Muscle of leg (tissue), 3 donors: ENCODE measurements at regions not wholly inside any gene's neighbourhood (a gene's known extent, or its start where the extent isn't known, plus 50 kb on each side); places are given as distances from the start of the nearest gene placed in this dataset.
A peak's percentile ranks its signal among the peaks of the same experiment; 100 is the strongest.
"Not testable (repeated sequence)": the region's sequence is repeated elsewhere in the genome, so short reads cannot be mapped to it uniquely, and the experiment has no call there.

Experiments used
- DNase-seq: peaks from one replicate; pipeline ENCODE4 v3.0.0; 2013
- H3K27ac ChIP-seq: one replicate; pipeline ENCODE4 v1.5.1; 2013; ENCODE audit warnings: mild to moderate bottlenecking, low read length, control low read depth
- H3K27me3 ChIP-seq: one replicate; pipeline ENCODE4 v1.6.1; 2013; ENCODE audit warnings: low read length; ENCODE audit not compliant: control insufficient read depth, insufficient read depth
- H3K36me3 ChIP-seq: one replicate; pipeline ENCODE4 v1.6.1; 2013; ENCODE audit warnings: low read length; ENCODE audit not compliant: control insufficient read depth, insufficient read depth
- H3K4me1 ChIP-seq: one replicate; pipeline ENCODE4 v1.6.1; 2013; ENCODE audit warnings: low read length; ENCODE audit not compliant: control insufficient read depth, insufficient read depth
- H3K4me3 ChIP-seq: one replicate; pipeline ENCODE4 v1.5.1; 2013; ENCODE audit warnings: low read length, control low read depth
- H3K9me3 ChIP-seq: replicated peaks from 2 replicates; pipeline ENCODE4 v1.6.1; 2013; ENCODE audit warnings: low read depth, low read length; ENCODE audit not compliant: control insufficient read depth
- WGBS: methylation state at CpG from one replicate; pipeline ENCODE4 v1.1.5; 2013; ENCODE audit warnings: missing lambda C conversion rate; ENCODE audit not compliant: insufficient coverage; 5-methylcytosine and 5-hydroxymethylcytosine counted together

DNA sequence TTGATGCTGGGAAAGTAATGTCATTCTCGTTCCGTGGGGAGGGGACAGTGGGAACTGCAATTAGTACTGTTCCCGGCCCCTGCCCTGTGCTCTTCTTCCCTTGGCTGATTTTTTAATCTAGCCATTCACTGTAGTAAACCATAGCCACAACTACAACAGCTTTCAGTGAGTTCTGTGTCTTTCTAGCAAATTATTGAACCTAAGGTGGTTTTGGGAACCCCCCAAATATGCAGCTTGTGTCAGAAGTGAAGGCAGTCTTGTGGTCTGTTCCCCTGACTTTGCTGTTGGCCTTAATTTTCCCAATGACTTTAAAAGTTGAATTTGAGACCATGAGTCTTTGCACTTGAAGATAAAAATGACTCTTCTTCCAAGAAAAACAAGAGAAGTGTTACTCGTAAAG is 114.3 kb upstream of the ETV6 start:
- no peaks in the 10 kb centered on the region for H3K4me1 ChIP-seq
- H3K27me3 ChIP-seq, result no peaks in the 10 kb centered on the region
- no peaks in the 10 kb centered on the region for H3K36me3 ChIP-seq
- DNase-seq, result no peak
- H3K27ac ChIP-seq, result no peak overlapping the region
- WGBS, result no CpG with 5 or more reads among the region's 4 CpGs
- no peak overlapping the region for H3K4me3 ChIP-seq
- no peaks in the 10 kb centered on the region for H3K9me3 ChIP-seq

GRCh38 chr12:11539156-11539555 is 110.3 kb upstream of the ETV6 start:
- WGBS, result 100% methylated on average over 2 of the region's 3 CpGs

DNA sequence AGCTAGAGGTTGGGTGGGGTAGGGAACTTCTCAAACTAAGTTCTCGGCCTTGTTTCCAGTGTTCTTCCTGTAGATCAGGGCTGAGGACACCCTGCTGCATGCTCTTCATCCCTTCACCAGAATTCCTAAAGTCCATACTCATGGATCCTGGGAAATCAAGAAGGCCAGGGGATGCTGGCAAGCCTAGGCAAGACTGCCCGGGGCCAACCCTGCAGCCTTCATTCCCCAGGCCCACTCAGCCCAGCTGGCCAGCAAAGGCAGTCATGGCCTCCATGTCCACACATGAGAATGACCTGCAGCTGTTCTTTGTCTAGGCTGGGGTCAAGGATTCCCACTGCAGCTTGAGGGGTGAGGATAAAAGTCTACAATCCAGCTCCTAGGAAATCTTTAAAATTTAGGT is 109.3 kb upstream of the ETV6 start:
- Histone ChIP-seq H3K4me1 (no peaks in the 10 kb centered on the region), H3K27me3 (no peaks in the 10 kb centered on the region), H3K36me3 (no peaks in the 10 kb centered on the region), H3K9me3 (no peaks in the 10 kb centered on the region), H3K4me3 (no peak overlapping the region), H3K27ac (no peak overlapping the region)
- no peak for DNase-seq
- 57% methylated on average over 1 of the region's 2 CpGs for WGBS

More at GRCh38 chr12:11539156-11539555, 110.3 kb upstream of the ETV6 start:
- no peak for DNase-seq
- no peaks in the 10 kb centered on the region for H3K36me3 ChIP-seq
- H3K9me3 ChIP-seq, result no peaks in the 10 kb centered on the region
- H3K27me3 ChIP-seq, result no peaks in the 10 kb centered on the region
- no peak overlapping the region for H3K4me3 ChIP-seq
- no peak overlapping the region for H3K27ac ChIP-seq
- no peaks in the 10 kb centered on the region for H3K4me1 ChIP-seq

DNA sequence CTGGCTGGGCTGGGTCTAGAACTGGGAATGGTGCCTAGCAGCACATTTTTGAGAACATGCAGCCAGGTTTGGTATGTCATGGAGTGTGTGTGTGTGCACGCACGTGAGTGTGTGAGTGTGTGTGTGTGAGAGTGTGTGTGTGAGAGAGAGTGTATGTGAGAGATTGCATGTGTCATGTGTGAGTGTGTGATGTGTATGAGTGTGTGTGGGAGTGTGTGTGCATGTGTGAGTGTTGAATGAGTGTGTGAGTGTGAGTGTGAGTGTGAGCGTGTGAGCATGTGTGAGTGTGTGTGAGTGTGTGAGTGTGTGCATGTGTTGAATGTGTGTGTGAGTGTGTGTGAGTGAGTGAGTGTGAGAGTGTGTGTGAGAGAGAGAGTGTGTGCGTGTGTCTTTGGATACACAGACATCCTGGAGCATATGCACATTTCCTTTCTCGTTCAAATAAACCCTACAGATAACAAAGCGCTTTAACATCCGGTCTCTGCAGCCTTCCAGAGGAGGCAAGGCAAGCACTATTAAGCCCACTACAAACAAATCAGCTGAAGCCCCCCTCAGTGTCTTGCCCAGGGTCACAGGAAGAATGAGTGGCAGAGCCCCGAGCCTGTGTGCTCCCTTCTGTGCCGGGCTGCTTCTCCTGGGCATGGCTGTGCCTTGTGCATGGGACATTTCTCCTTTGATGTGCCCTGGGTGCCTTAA is 108.7 kb upstream of the ETV6 start:
- no peak for DNase-seq
- H3K36me3 ChIP-seq, result no peaks in the 10 kb centered on the region
- WGBS, result 80% methylated on average over 5 of the region's 9 CpGs
- no peaks in the 10 kb centered on the region for H3K27me3 ChIP-seq
- H3K4me3 ChIP-seq, result no peak overlapping the region
- no peak overlapping the region for H3K27ac ChIP-seq
- peaks cover under 1% of the 10 kb centered on the region for H3K4me1 ChIP-seq
- H3K9me3 ChIP-seq, result no peaks in the 10 kb centered on the region

DNA sequence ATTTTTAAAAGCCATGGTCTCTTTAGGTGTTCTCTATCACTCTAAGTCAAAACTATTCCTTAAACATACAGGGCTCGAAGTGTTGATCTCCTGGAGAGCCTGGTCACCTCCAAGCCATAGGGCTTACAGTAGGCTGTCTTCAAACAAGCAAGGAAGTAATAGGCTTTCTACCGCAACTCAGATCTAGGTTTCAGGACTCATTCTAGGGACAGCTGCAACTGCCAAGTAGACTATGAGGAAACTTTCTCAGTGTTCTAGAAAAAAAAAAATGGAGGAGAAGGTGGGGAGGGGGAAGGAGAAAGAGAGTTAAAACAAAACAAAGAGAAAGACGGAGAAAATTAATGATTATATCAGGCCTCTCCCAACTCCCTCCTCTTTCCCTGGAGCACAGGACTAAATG is 106.9 kb upstream of the ETV6 start:
- no peak overlapping the region for H3K27ac ChIP-seq
- H3K27me3 ChIP-seq, result no peaks in the 10 kb centered on the region
- H3K4me1 ChIP-seq, result peaks cover 7% of the 10 kb centered on the region
- DNase-seq, result no peak
- no peak overlapping the region for H3K4me3 ChIP-seq
- H3K36me3 ChIP-seq, result no peaks in the 10 kb centered on the region
- 67% methylated on average over 1 of the region's 3 CpGs for WGBS
- H3K9me3 ChIP-seq, result no peaks in the 10 kb centered on the region

DNA sequence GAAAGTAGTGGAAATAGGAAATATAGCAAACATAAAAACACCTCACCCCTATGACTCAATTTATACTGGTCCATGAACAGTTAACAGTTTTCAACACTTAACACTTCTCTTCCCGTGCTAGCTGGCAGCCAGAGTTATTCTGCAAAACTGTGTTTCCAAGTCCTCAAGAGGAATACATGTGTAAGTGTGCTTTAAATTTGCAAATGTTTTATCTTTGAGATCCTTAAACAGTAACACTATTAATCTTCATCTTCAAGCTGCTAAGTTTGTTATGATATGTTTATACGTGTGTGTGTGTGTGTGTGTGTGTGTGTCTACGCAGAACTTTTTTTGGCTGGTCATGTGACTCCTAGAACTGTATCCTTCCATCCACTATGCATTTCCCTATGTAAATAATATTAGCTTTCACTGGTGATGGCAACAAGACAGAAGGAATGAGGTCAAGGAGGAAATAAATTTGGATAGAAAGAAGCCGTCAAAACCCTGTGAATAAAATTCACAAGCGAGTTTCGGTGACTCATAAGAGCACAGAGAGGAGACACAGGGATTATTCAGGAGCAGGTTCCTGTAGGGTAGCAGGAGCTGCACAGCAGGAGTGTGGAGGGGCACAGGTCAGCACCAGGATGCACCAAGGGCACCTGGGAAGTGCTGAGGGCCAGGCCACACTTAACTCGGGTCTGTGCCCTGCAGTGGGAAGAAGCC is 105.9 kb upstream of the ETV6 start:
- DNase-seq, result no peak
- H3K27me3 ChIP-seq, result no peaks in the 10 kb centered on the region
- no peaks in the 10 kb centered on the region for H3K9me3 ChIP-seq
- no peaks in the 10 kb centered on the region for H3K36me3 ChIP-seq
- H3K27ac ChIP-seq, result no peak overlapping the region
- H3K4me3 ChIP-seq, result no peak overlapping the region
- 76% methylated on average over 4 of the region's 7 CpGs for WGBS
- H3K4me1 ChIP-seq, result peaks cover 7% of the 10 kb centered on the region

GRCh38 chr12:11545484-11546330 is 103.8 kb upstream of the ETV6 start:
- H3K27me3 ChIP-seq, result no peaks in the 10 kb centered on the region
- H3K4me3 ChIP-seq, result no peak overlapping the region
- H3K4me1 ChIP-seq, result peaks cover 7% of the 10 kb centered on the region
- H3K9me3 ChIP-seq, result no peaks in the 10 kb centered on the region
- no peaks in the 10 kb centered on the region for H3K36me3 ChIP-seq
- WGBS, result 42% methylated on average over 3 of the region's 6 CpGs
- no peak for DNase-seq
- H3K27ac ChIP-seq, result no peak overlapping the region

DNA sequence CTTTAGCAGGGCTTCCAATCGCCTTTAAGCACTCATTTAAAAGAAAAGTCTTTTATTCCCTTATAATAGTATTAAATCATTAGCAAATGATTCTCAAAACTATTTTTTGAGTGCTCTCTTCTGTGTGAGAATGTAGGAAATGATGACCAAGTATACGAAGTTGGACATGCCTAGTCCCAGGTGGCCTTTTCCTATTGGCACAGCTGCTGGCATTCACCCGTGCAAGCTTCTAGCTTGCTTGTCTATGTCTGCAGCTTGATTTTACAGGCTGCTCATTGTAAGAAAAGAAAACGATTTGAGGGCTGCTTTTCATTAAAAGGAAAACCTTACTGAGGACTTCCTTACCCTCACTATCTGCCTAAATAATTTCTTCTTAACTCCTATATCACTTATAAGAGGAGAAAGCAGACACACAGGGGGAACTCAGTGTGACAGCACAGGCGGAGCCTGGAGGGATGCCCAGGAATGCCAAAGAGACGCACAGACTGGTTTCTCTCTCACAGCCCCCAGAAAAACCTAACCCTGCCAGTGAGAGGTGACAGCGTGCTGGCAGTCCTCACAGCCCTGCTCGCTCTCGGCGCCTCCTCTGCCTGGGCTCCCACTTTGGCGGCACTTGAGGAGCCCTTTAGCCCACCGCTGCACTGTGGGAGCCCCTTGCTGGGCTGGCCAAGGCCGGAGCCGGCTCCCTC is 102.7 kb upstream of the ETV6 start:
- H3K27me3 ChIP-seq, H3K36me3 ChIP-seq, H3K9me3 ChIP-seq, H3K4me1 ChIP-seq: not testable (repeated sequence)
- DNase-seq, result peak; percentile 13
- Histone ChIP-seq H3K4me3 (peak overlapping the region; percentile 42), H3K27ac (peak overlapping the region; percentile 3)
- 10% methylated on average over 2 of the region's 14 CpGs for WGBS

DNA sequence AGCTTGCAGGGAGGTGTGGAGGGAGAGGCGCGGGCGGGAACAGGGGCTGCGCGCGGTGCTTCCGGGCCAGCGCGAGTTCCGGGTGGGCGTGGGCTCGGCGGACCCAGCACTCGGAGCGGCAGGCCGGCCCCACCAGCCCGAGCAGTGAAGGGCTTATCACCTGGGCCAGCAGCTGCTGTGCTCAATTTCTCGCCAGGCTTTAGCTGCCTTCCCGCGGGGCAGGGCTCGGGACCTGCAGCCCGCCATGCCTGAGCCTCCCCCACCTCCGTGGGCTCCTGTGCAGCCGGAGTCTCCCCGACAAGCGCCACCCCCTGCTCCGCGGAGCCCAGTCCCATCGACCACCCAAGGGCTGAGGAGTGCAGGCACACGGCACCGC is 102.2 kb upstream of the ETV6 start:
- H3K27me3 ChIP-seq, H3K4me1 ChIP-seq, DNase-seq, H3K9me3 ChIP-seq, H3K27ac ChIP-seq, H3K36me3 ChIP-seq: not testable (repeated sequence)
- peak overlapping the region; percentile 42 for H3K4me3 ChIP-seq
- 82% methylated on average over 31 of the region's 31 CpGs for WGBS

- no CpG with 5 or more reads among the region's 3 CpGs for WGBS
Observed at GRCh38 chr12:11549119-11549518, 100.4 kb upstream of the ETV6 start.

More at GRCh38 chr12:11549119-11549518, 100.4 kb upstream of the ETV6 start:
- DNase-seq, result no peak
- H3K36me3 ChIP-seq, result no peaks in the 10 kb centered on the region
- no peaks in the 10 kb centered on the region for H3K27me3 ChIP-seq
- H3K9me3 ChIP-seq, result no peaks in the 10 kb centered on the region
- H3K4me1 ChIP-seq, result peaks cover 7% of the 10 kb centered on the region
- no peak overlapping the region for H3K27ac ChIP-seq
- H3K4me3 ChIP-seq, result no peak overlapping the region
